Endothelial cell of umbilical vein (primary cell): ENCODE measurements at regions not wholly inside any gene's neighbourhood (a gene's known extent, or its start where the extent isn't known, plus 50 kb on each side); places are given as distances from the start of the nearest gene placed in this dataset.

Experiments
- BruUV-seq: library from RNA; stranded (reverse); fragments of 400-500 nt; replicated peaks from 2 replicates; lab custom pipeline; 2021; lab: Mats Ljungman, UMichigan
- CTCF ChIA-PET: fragments of 300-600, 350-600 bp; sonication (Branson Sonifier 250); formaldehyde crosslinking; loops from one replicate; lab custom pipeline; 2021; ENCODE audit warnings: antibody characterized with exemption, inconsistent platforms; lab: Charles Lee
- POLR2A ChIA-PET: fragments of 300-600, 350-600 bp; sonication (Branson Sonifier 250); formaldehyde crosslinking; loops from one replicate; lab custom pipeline; 2021; ENCODE audit warnings: antibody characterized with exemption, inconsistent platforms; lab: Charles Lee
- DNase-seq: peaks from one replicate; pipeline ENCODE4 v3.0.0-alpha.2; 2011; ENCODE audit warnings: low read depth, low spot score
- FAIRE-seq: peaks from 2 replicates; lab custom pipeline; 2011; peaks lifted over from hg19 to GRCh38; lab: Jason Lieb, UNC
- H2AFZ ChIP-seq: 2 replicates; pipeline ENCODE4 v1.6.0; 2012; ENCODE audit warnings: low read depth, low read length, control low read depth, inconsistent platforms
- H3K27ac ChIP-seq: 2 replicates; pipeline ENCODE4 v1.5.1; 2011; ENCODE audit warnings: low read depth, mild to moderate bottlenecking, control low read depth, low read length, moderate library complexity; ENCODE audit not compliant: insufficient read depth
- H3K27me3 ChIP-seq, 2 experiments: 2 replicates each; pipeline versions ENCODE4 v1.6.0 to v1.6.1; 2011; ENCODE audit warnings: low read length in 2 of 2, mixed read lengths in 1 of 2; ENCODE audit not compliant: control insufficient read depth in 2 of 2, insufficient read depth in 2 of 2
- H3K36me3 ChIP-seq, 2 experiments: 2 replicates in 1 of 2; 3 replicates in 1 of 2; pipeline ENCODE4 v1.5.1; 2011; ENCODE audit warnings: low read length in 2 of 2, mild to moderate bottlenecking in 1 of 2, moderate library complexity in 1 of 2; ENCODE audit not compliant: control insufficient read depth in 2 of 2, insufficient read depth in 2 of 2; ENCODE audit errors: extremely low read depth in 1 of 2
- H3K4me1 ChIP-seq: 3 replicates; pipeline ENCODE4 v1.5.1; 2011; ENCODE audit warnings: mild to moderate bottlenecking, low read length; ENCODE audit not compliant: control insufficient read depth, insufficient read depth; ENCODE audit errors: extremely low read depth
- H3K4me2 ChIP-seq: 2 replicates; pipeline ENCODE4 v1.6.1; 2011; ENCODE audit warnings: low read length, control low read depth, mixed read lengths; ENCODE audit not compliant: insufficient read depth
- H3K4me3 ChIP-seq, 3 experiments: fragments of 200-600 bp in 1 of 3; sonication (generic), shearing (Covaris generic) in 1 of 3; replicated peaks in 1 of 3; 2 replicates each; pipeline ENCODE4 v1.5.1; 2011 to 2016; ENCODE audit warnings: control low read depth in 3 of 3, low read length in 3 of 3, mild to moderate bottlenecking in 2 of 3, inconsistent platforms in 1 of 3, low read depth in 1 of 3, moderate library complexity in 1 of 3; ENCODE audit not compliant: insufficient read depth in 1 of 3
- H3K79me2 ChIP-seq: 2 replicates; pipeline ENCODE4 v1.6.0; 2012; ENCODE audit warnings: low read length, inconsistent platforms; ENCODE audit not compliant: control insufficient read depth, insufficient read depth
- H3K9ac ChIP-seq: replicated peaks from 2 replicates; pipeline ENCODE3; 2011; ENCODE audit warnings: low read length, control low read depth; ENCODE audit not compliant: insufficient read depth; ENCODE audit errors: extremely low read depth
- H3K9me1 ChIP-seq: replicated peaks from 3 replicates; pipeline ENCODE4 v1.6.0; 2011; ENCODE audit warnings: mild to moderate bottlenecking, low read length; ENCODE audit not compliant: control insufficient read depth, insufficient read depth; ENCODE audit errors: extremely low read depth
- H3K9me3 ChIP-seq: replicated peaks from 2 replicates; pipeline ENCODE4 v1.5.1; 2012; ENCODE audit warnings: low read length, inconsistent platforms; ENCODE audit not compliant: control insufficient read depth, insufficient read depth
- H4K20me1 ChIP-seq: replicated peaks from 2 replicates; pipeline ENCODE3; 2011; ENCODE audit warnings: mild to moderate bottlenecking, low read length; ENCODE audit not compliant: control insufficient read depth, insufficient read depth; ENCODE audit errors: extremely low read depth
- EZH2 ChIP-seq: IDR thresholded peaks from 2 replicates; pipeline ENCODE4 v1.6.1; 2012; ENCODE audit warnings: borderline replicate concordance, low read depth, mild to moderate bottlenecking, moderate library complexity, low read length, inconsistent platforms; ENCODE audit not compliant: severe bottlenecking
- FOS ChIP-seq: IDR thresholded peaks from 2 replicates; pipeline ENCODE4 v1.6.1; 2011; ENCODE audit warnings: mild to moderate bottlenecking, low read length, moderate library complexity, borderline replicate concordance; ENCODE audit not compliant: insufficient read depth
- GATA2 ChIP-seq: IDR thresholded peaks from 2 replicates; pipeline ENCODE4 v1.7.0; 2011; ENCODE audit warnings: low read depth, mild to moderate bottlenecking, moderate library complexity, mixed read lengths, low read length; ENCODE audit not compliant: insufficient read length, insufficient read depth
- JUN ChIP-seq: IDR thresholded peaks from 2 replicates; pipeline ENCODE4 v1.6.1; 2011; ENCODE audit warnings: borderline replicate concordance, low read depth; ENCODE audit not compliant: insufficient read length, insufficient read depth
- MYC ChIP-seq: IDR thresholded peaks from one replicate; pipeline ENCODE4 v1.6.1; 2011; ENCODE audit warnings: mild to moderate bottlenecking, low read depth, low read length
- POLR2A ChIP-seq: IDR thresholded peaks from 2 replicates; pipeline ENCODE4 v1.6.1; 2012; ENCODE audit warnings: low read depth, mild to moderate bottlenecking, control low read depth, low read length
- POLR2AphosphoS5 ChIP-seq: IDR thresholded peaks from 2 replicates; pipeline ENCODE4 v1.6.1; 2012; ENCODE audit warnings: low read depth, mild to moderate bottlenecking, control low read depth, low read length, moderate library complexity; ENCODE audit not compliant: insufficient read depth
- dilution Hi-C: fragments of 300-500 bp; cut with MboI; formaldehyde crosslinking; loops from one replicate; pipeline ENCODE4 v1.15.0; 2019; ENCODE audit warnings: low sequenced_read_pairs; ENCODE audit not compliant: extremely low pct_ligation_motif_present
- intact Hi-C: fragments of 100-400 bp; cut with micrococcal nuclease; formaldehyde crosslinking; loops from one replicate; pipeline ENCODE4 v1.10.0; 2022
- TF ChIP-seq, protein P1 (sequence below): IDR thresholded peaks from 2 replicates; pipeline ENCODE4 v1.6.1; 2011; ENCODE audit not compliant: insufficient read depth, insufficient read length
- TF ChIP-seq, protein P2 (sequence below), 2 donors: IDR thresholded peaks; 1 replicate in 1 of 2; 2 replicates in 1 of 2; pipeline ENCODE4 v1.5.1; 2011; ENCODE audit warnings: low read length in 2 of 2, mild to moderate bottlenecking in 2 of 2, moderate library complexity in 2 of 2, control low read depth in 1 of 2, inconsistent platforms in 1 of 2, low read depth in 1 of 2; ENCODE audit not compliant: insufficient read depth in 1 of 2; ENCODE audit errors: extremely low read depth in 1 of 2

DNA sequence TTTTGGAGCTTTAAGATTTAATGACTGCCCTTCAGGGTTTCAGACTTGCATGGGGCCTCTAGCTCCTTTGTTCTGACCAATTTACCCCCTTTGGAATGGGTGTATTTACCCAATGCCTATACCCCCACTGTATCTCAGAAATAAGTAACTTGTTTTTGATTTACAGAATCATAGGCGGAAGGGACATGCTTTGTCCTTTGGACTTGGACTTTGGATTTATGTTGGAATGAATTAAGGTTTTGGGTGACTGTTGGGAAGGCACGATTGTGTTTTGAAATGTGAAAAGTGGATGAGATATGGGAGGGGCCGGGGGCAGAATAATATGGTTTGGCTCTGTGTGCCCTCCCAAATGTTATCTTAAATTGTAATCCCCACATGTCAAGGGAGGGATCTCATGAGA lies 1824.7 kb downstream of the PCDH7 start:
- Histone ChIP-seq H3K9ac (no peak overlapping the region), H3K27me3 (no peaks in the 10 kb centered on the region), H3K79me2 (no peaks in the 10 kb centered on the region), H3K4me1 (no peaks in the 10 kb centered on the region), H3K36me3 (no peaks in the 10 kb centered on the region), H3K27ac (no peak overlapping the region), H3K4me3 (no peak overlapping the region), H3K4me2 (no peak overlapping the region), H3K9me3 (no peaks in the 10 kb centered on the region), H2AFZ (no peak overlapping the region), H4K20me1 (no peaks in the 10 kb centered on the region), H3K9me1 (no peaks in the 10 kb centered on the region)
- TF ChIP-seq GATA2 (no peak), POLR2AphosphoS5 (no peak), EZH2 (no peak), FOS (no peak), POLR2A (no peak), JUN (no peak), MYC (no peak)
- TF ChIP-seq, protein P1, sequence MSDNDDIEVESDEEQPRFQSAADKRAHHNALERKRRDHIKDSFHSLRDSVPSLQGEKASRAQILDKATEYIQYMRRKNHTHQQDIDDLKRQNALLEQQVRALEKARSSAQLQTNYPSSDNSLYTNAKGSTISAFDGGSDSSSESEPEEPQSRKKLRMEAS = no peak
- TF ChIP-seq, protein P2, sequence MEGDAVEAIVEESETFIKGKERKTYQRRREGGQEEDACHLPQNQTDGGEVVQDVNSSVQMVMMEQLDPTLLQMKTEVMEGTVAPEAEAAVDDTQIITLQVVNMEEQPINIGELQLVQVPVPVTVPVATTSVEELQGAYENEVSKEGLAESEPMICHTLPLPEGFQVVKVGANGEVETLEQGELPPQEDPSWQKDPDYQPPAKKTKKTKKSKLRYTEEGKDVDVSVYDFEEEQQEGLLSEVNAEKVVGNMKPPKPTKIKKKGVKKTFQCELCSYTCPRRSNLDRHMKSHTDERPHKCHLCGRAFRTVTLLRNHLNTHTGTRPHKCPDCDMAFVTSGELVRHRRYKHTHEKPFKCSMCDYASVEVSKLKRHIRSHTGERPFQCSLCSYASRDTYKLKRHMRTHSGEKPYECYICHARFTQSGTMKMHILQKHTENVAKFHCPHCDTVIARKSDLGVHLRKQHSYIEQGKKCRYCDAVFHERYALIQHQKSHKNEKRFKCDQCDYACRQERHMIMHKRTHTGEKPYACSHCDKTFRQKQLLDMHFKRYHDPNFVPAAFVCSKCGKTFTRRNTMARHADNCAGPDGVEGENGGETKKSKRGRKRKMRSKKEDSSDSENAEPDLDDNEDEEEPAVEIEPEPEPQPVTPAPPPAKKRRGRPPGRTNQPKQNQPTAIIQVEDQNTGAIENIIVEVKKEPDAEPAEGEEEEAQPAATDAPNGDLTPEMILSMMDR (IDR thresholded peaks at IDR 0.05; ENCODE audit: extremely low read depth in 1 of 2, insufficient read depth in 1 of 2, low read depth in 1 of 2, low read length in 2 of 2) = no peak
- CTCF ChIA-PET = no interaction called here
- FAIRE-seq = no peak
- dilution Hi-C loops (no loop called here), intact Hi-C loops (no loop called here)
- POLR2A ChIA-PET = no interaction called here
- DNase-seq = no peak
- no TSS peak for BruUV-seq
